Naive thymus-derived CD4-positive, alpha-beta T cell (primary cell): ENCODE measurements at regions not wholly inside any gene's neighbourhood (a gene's known extent, or its start where the extent isn't known, plus 50 kb on each side); places are given as distances from the start of the nearest gene placed in this dataset.
"Not testable (repeated sequence)": the region's sequence is repeated elsewhere in the genome, so short reads cannot be mapped to it uniquely, and the experiment has no call there.

Experiments used
- ATAC-seq: fragments of 150-1000 bp; cut with Tn5 transposase; 2 replicates; pipeline ENCODE4 v1.10.0; 2021; ENCODE audit warnings: mild to moderate bottlenecking, moderate library complexity
- CTCF ChIA-PET: fragments of 350-600 bp; sonication (Branson Sonifier 250); formaldehyde crosslinking; loops from one replicate; lab custom pipeline; 2021; ENCODE audit warnings: antibody characterized with exemption; lab: Charles Lee
- POLR2A ChIA-PET: fragments of 350-600 bp; sonication (Branson Sonifier 250); formaldehyde crosslinking; loops from one replicate; lab custom pipeline; 2021; ENCODE audit warnings: antibody characterized with exemption, inconsistent platforms; lab: Charles Lee
- DNase-seq, 9 donors: peaks; one replicate each; pipeline versions ENCODE4 v3.0.0 to v3.0.0-alpha.2; 2020 to 2022; ENCODE audit warnings: mixed read lengths in 1 of 9
- H3K27ac ChIP-seq: one replicate; pipeline ENCODE4 v1.7.0; 2013; ENCODE audit warnings: mild to moderate bottlenecking, low read depth, low read length, moderate library complexity
- H3K27me3 ChIP-seq, 2 donors: one replicate each; pipeline ENCODE4 v1.7.0; 2013; ENCODE audit warnings: low read length in 2 of 2, mild to moderate bottlenecking in 2 of 2, moderate library complexity in 2 of 2; ENCODE audit not compliant: control insufficient read depth in 2 of 2, insufficient read depth in 2 of 2
- H3K36me3 ChIP-seq, 3 experiments: 1 replicate in 2 of 3; 2 replicates in 1 of 3; pipeline ENCODE4 v1.7.0; 2013; ENCODE audit warnings: low read length in 3 of 3, mild to moderate bottlenecking in 3 of 3, moderate library complexity in 1 of 3; ENCODE audit not compliant: insufficient read depth in 3 of 3, control insufficient read depth in 2 of 3
- H3K4me1 ChIP-seq, 2 donors: one replicate each; pipeline ENCODE4 v1.7.0; 2013; ENCODE audit warnings: low read length in 2 of 2, mild to moderate bottlenecking in 2 of 2, moderate library complexity in 1 of 2; ENCODE audit not compliant: control insufficient read depth in 2 of 2, insufficient read depth in 2 of 2
- H3K4me3 ChIP-seq: 2 replicates; pipeline ENCODE4 v1.7.0; 2013; ENCODE audit warnings: mild to moderate bottlenecking, low read length
- H3K9me3 ChIP-seq, 3 experiments: 1 replicate in 2 of 3; 2 replicates in 1 of 3; pipeline ENCODE4 v1.7.0; 2013; ENCODE audit warnings: low read length in 3 of 3; ENCODE audit not compliant: control insufficient read depth in 2 of 3
- H3K27ac Mint-ChIP-seq, 9 donors: one replicate each; pipeline ENCODE4 v1.8.0; 2020 to 2022; ENCODE audit warnings: mixed read lengths in 9 of 9, mild to moderate bottlenecking in 8 of 9, moderate library complexity in 5 of 9, inconsistent platforms in 2 of 9
- H3K27me3 Mint-ChIP-seq, 5 donors: one replicate each; pipeline ENCODE4 v1.8.0; 2021 to 2022; ENCODE audit warnings: mixed read lengths in 5 of 5, mild to moderate bottlenecking in 1 of 5
- H3K36me3 Mint-ChIP-seq, 5 donors: one replicate each; pipeline ENCODE4 v1.8.0; 2020 to 2022; ENCODE audit warnings: mixed read lengths in 5 of 5, mild to moderate bottlenecking in 3 of 5, inconsistent platforms in 1 of 5
- H3K4me1 Mint-ChIP-seq, 7 donors: one replicate each; pipeline ENCODE4 v1.8.0; 2020 to 2022; ENCODE audit warnings: mixed read lengths in 7 of 7, mild to moderate bottlenecking in 3 of 7, inconsistent platforms in 1 of 7
- H3K4me3 Mint-ChIP-seq, 10 donors: one replicate each; pipeline ENCODE4 v1.8.0; 2020 to 2022; ENCODE audit warnings: mild to moderate bottlenecking in 10 of 10, mixed read lengths in 10 of 10, moderate library complexity in 6 of 10, inconsistent platforms in 2 of 10
- H3K9me3 Mint-ChIP-seq, 11 donors: one replicate each; pipeline ENCODE4 v1.8.0; 2020 to 2022; ENCODE audit warnings: mixed read lengths in 11 of 11, mild to moderate bottlenecking in 4 of 11, inconsistent platforms in 1 of 11, moderate library complexity in 1 of 11
- intact Hi-C, 2 donors: fragments of 100-400 bp; cut with micrococcal nuclease; formaldehyde crosslinking; loops; one replicate each; pipeline ENCODE4 v1.15.1; 2023

DNA sequence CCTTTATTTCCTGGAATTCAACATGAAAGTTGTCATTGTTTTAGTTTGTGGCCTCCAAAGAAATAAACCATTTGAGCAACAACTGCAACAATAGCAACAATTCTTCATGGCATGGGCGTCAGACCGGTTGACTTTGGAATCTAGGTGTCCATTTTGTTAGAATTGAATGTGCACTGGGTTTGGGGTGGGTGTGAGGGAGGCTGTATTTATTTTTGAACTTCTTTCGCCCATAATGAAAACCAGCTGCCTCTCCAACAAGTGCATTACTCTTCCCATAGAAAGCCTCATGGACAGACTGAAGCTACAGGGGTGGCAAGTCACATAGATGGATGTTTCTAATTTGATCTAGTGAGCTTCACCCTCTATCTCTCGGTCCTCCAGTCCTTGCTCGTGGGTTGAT lies 85.4 kb downstream of the ADAMTS15 start:
- CTCF ChIA-PET = no interaction called here
- H3K27ac ChIP-seq = no peak overlapping the region
- H3K9me3 Mint-ChIP-seq = peaks cover 0 to 2% (median 0%) of the 10 kb centered on the region in 11 donors
- H3K4me3 Mint-ChIP-seq = no peak overlapping the region
- intact Hi-C loops = no loop called here
- no peaks in the 10 kb centered on the region for H3K4me1 Mint-ChIP-seq
- H3K4me1 ChIP-seq = no peaks in the 10 kb centered on the region
- ATAC-seq (no peak), DNase-seq (no peak)
- H3K36me3 Mint-ChIP-seq = no peaks in the 10 kb centered on the region
- H3K27me3 ChIP-seq = no peaks in the 10 kb centered on the region
- no peaks in the 10 kb centered on the region for H3K36me3 ChIP-seq
- no peaks in the 10 kb centered on the region for H3K9me3 ChIP-seq
- no peak overlapping the region for H3K27ac Mint-ChIP-seq
- peaks cover 4 to 13% (median 4%) of the 10 kb centered on the region in 5 donors for H3K27me3 Mint-ChIP-seq
- POLR2A ChIA-PET = no interaction called here
- H3K4me3 ChIP-seq = no peak overlapping the region

DNA sequence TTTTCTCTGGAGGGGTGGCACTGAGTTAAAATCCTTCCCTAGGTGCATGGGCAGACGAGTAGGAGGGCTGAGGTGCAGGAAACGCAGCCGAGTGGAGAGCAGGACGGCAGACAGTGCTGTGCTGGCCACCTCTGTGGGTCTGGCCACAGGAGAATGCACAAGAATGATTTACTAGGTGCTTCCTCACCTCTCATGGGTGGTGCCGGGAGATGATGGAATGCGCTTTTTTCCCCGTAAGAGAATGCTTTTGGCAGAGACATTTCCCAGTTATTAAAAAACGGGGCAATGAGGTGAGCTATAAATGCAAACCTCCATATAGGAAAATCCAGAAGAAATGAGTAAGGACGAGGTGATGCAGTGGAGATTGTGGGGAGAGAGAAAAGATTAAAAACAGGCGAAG lies 86.1 kb downstream of the ADAMTS15 start:
- H3K4me3 ChIP-seq = no peak overlapping the region
- ATAC-seq = no peak
- Mint-ChIP-seq H3K27ac (no peak overlapping the region), H3K9me3 (peaks cover 0 to 3% (median 0%) of the 10 kb centered on the region in 11 donors), H3K27me3 (peaks cover 4 to 20% (median 4%) of the 10 kb centered on the region in 5 donors), H3K4me3 (no peak overlapping the region), H3K36me3 (no peaks in the 10 kb centered on the region), H3K4me1 (no peaks in the 10 kb centered on the region)
- no peaks in the 10 kb centered on the region for H3K9me3 ChIP-seq
- H3K36me3 ChIP-seq = no peaks in the 10 kb centered on the region
- no peaks in the 10 kb centered on the region for H3K27me3 ChIP-seq
- no peaks in the 10 kb centered on the region for H3K4me1 ChIP-seq
- ChIA-PET POLR2A (no interaction called here), CTCF (no interaction called here)
- no peak overlapping the region for H3K27ac ChIP-seq
- no peak for DNase-seq
- intact Hi-C loops = no loop called here

DNA sequence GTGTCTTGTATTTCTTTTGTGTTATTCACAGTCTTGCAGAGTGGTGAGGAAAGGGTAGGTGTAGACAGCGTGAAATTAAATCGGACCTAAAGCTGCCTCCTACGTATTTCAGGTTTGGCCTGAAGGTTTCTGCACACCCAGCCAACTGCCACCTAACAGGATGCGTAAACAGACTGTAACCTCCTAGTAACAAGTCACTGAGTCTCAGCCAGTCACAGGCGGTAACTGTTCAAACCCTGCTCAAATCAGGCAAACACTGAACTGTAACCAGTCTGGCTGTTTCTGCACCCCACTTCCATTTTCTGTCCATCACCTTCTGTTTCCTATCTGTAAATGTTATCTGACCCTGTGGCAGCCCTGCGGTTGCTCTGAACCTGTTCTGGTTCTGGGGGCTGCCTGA lies 87.1 kb downstream of the ADAMTS15 start:
- ATAC-seq (no peak), DNase-seq (no peak)
- Mint-ChIP-seq H3K36me3 (no peaks in the 10 kb centered on the region), H3K27me3 (peaks cover 4 to 27% (median 9%) of the 10 kb centered on the region in 5 donors), H3K9me3 (peaks cover 0 to 3% (median 0%) of the 10 kb centered on the region in 11 donors), H3K27ac (no peak overlapping the region), H3K4me3 (no peak overlapping the region), H3K4me1 (no peaks in the 10 kb centered on the region)
- Histone ChIP-seq H3K36me3 (no peaks in the 10 kb centered on the region), H3K27ac (no peak overlapping the region), H3K9me3 (no peaks in the 10 kb centered on the region), H3K4me1 (no peaks in the 10 kb centered on the region), H3K4me3 (no peak overlapping the region), H3K27me3 (no peaks in the 10 kb centered on the region)
- intact Hi-C loops = no loop called here
- ChIA-PET POLR2A (no interaction called here), CTCF (no interaction called here)

DNA sequence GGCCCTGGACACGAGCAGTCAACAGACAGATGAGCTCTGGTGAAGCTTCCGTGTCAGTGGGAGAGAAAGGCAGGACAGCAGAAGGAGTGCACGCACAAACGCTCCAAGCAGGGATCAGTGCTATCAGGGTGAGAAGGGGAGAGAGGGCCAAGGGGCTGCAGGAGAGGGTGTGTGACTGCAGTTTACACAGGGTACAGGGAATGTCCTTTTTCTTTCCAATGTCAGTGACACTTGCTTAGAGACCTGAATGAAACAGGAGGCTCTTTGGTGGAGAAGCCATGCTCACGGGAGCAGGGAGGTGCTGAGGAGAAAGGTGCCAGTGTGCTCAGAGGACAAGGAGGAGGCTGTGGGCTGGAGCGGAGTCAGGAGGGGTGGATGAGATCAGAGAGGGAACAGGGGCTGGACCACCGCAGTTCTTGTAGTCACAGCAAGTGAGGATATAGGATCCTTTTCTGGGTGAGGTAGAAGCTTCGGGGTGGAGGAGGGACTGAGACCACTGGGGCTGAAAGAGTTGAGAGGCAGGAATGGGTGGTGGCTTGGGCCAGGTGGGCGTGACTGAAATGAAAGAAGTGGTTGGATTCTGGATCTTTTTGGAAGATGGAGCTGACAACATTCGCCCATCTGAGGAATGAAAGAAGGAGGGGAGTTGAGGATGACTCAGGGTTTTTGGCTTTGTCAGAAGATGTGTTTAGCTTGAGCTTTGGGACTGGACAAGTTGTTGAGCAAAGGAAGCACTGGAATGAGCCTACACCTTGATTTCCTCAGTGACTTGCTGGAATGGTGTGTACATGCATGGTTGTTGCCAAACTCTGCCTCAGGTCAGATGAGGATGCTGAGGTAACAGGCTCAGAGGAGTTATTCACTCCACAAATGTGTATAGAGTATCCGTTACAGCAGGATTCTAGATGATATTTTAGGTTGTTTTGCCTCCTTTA lies 87.9 kb downstream of the ADAMTS15 start:
- no peaks in the 10 kb centered on the region for H3K36me3 Mint-ChIP-seq
- Histone ChIP-seq H3K27ac (no peak overlapping the region), H3K9me3 (no peaks in the 10 kb centered on the region), H3K4me3 (no peak overlapping the region), H3K4me1 (no peaks in the 10 kb centered on the region), H3K27me3 (no peaks in the 10 kb centered on the region), H3K36me3 (no peaks in the 10 kb centered on the region)
- ATAC-seq (no peak), DNase-seq (no peak)
- CTCF ChIA-PET = no interaction called here
- H3K27ac Mint-ChIP-seq = no peak overlapping the region
- H3K9me3 Mint-ChIP-seq = peaks cover 0 to 3% (median 0%) of the 10 kb centered on the region in 11 donors
- H3K27me3 Mint-ChIP-seq = peaks cover 0 to 30% (median 15%) of the 10 kb centered on the region in 5 donors
- no peaks in the 10 kb centered on the region for H3K4me1 Mint-ChIP-seq
- POLR2A ChIA-PET = no interaction called here
- intact Hi-C loops = no loop called here
- H3K4me3 Mint-ChIP-seq = no peak overlapping the region

DNA sequence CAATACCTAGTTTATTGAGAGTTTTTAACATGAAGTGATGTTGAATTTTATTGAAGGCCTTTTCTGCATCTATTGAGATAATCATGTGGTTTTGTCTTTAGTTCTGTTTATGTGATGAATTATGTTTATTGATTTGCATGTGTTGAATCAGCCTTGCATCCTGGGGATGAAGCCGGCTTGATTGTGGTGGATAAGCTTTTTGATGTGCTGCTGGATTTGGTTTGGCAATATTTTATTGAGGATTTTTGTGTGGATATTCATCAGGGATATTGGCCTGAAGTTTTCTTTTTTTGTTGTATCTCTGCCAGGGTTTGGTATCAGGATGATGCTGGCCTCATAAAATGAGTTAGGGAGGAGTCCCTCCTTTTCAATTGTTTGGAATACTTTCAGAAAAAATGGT lies 91.2 kb downstream of the ADAMTS15 start:
- H3K36me3 Mint-ChIP-seq, DNase-seq, H3K27ac Mint-ChIP-seq, H3K27me3 ChIP-seq, H3K4me1 Mint-ChIP-seq, H3K4me3 Mint-ChIP-seq, H3K4me1 ChIP-seq, H3K36me3 ChIP-seq, ATAC-seq, H3K27ac ChIP-seq, CTCF ChIA-PET, intact Hi-C loops, POLR2A ChIA-PET, H3K4me3 ChIP-seq, H3K9me3 Mint-ChIP-seq, H3K9me3 ChIP-seq: not testable (repeated sequence)
- H3K27me3 Mint-ChIP-seq = peaks cover 3 to 33% (median 22%) of the 10 kb centered on the region in 5 donors

DNA sequence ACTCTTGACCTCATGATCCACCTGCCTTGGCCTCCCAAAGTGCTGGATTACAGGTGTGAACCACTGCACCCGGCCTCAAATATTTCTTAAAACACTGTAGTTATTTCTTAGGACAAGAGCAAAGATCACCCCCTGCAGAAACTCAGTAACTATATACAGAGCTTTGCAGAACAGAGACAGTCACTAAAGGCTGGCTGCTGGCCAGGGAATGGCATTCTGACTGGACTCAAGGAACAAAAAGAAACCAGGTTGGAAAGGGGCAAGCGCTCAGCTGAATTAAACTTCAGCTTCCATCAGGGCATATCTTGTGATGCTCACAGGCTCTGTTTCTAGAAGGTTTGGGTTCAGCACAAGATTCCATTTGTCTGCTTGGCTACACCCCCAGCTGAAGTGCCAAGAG lies 95.8 kb downstream of the ADAMTS15 start:
- H3K9me3 ChIP-seq = no peaks in the 10 kb centered on the region
- POLR2A ChIA-PET = no interaction called here
- Mint-ChIP-seq H3K4me3 (no peak overlapping the region), H3K27ac (no peak overlapping the region), H3K9me3 (peaks cover 0 to 3% (median 0%) of the 10 kb centered on the region in 11 donors), H3K4me1 (no peaks in the 10 kb centered on the region), H3K27me3 (peaks cover 7 to 24% (median 21%) of the 10 kb centered on the region in 5 donors), H3K36me3 (no peaks in the 10 kb centered on the region)
- H3K4me3 ChIP-seq = no peak overlapping the region
- H3K27me3 ChIP-seq = no peaks in the 10 kb centered on the region
- no peak overlapping the region for H3K27ac ChIP-seq
- no peaks in the 10 kb centered on the region for H3K4me1 ChIP-seq
- ATAC-seq (no peak), DNase-seq (no peak)
- H3K36me3 ChIP-seq = no peaks in the 10 kb centered on the region
- intact Hi-C loops = no loop called here
- CTCF ChIA-PET = no interaction called here
